Pulmonary artery endothelial cell (primary cell): ENCODE measurements at regions not wholly inside any gene's neighbourhood (a gene's known extent, or its start where the extent isn't known, plus 50 kb on each side); places are given as distances from the start of the nearest gene placed in this dataset.

Source experiments
- DNase-seq: peaks from one replicate; pipeline ENCODE4 v3.0.0-alpha.2; 2011; ENCODE audit warnings: low read depth, low spot score

- no peak for DNase-seq
Observed at GRCh38 chr5:125169396-125169795, 423.0 kb upstream of the ZNF608 start.

- DNase-seq, result no peak
Observed at GRCh38 chr5:125171641-125172040, 425.2 kb upstream of the ZNF608 start.

GRCh38 chr5:125175348-125176004, 429.0 kb upstream of the ZNF608 start:
- peak; percentile 15 for DNase-seq

GRCh38 chr5:125176005-125176390, 429.6 kb upstream of the ZNF608 start:
- no peak for DNase-seq

- no peak for DNase-seq
Observed at GRCh38 chr5:125177340-125177739, 430.9 kb upstream of the ZNF608 start.

- no peak for DNase-seq
Observed at GRCh38 chr5:125179612-125180011, 433.2 kb upstream of the ZNF608 start.

- DNase-seq, result no peak
Observed at GRCh38 chr5:125180231-125180829, 433.9 kb upstream of the ZNF608 start.

- no peak for DNase-seq
Observed at GRCh38 chr5:125181159-125181558, 434.7 kb upstream of the ZNF608 start.

GRCh38 chr5:125181955-125182354, 435.5 kb upstream of the ZNF608 start:
- DNase-seq, result no peak

GRCh38 chr5:125185740-125186139, 439.3 kb upstream of the ZNF608 start:
- DNase-seq, result no peak

- no peak for DNase-seq
Observed at GRCh38 chr5:125186911-125187375, 440.5 kb upstream of the ZNF608 start.

GRCh38 chr5:125189531-125189941, 443.1 kb upstream of the ZNF608 start:
- DNase-seq, result no peak

- no peak for DNase-seq
Observed at GRCh38 chr5:125190232-125191087, 444.0 kb upstream of the ZNF608 start.

- no peak for DNase-seq
Observed at GRCh38 chr5:125194883-125195282, 448.4 kb upstream of the ZNF608 start.

- DNase-seq, result no peak
Observed at GRCh38 chr5:125196481-125197111, 450.2 kb upstream of the ZNF608 start.

GRCh38 chr5:125197321-125197720, 450.9 kb upstream of the ZNF608 start:
- no peak for DNase-seq

- peak; percentile 26 for DNase-seq
Observed at GRCh38 chr5:125198270-125198974, 452.0 kb upstream of the ZNF608 start.

- no peak for DNase-seq
Observed at GRCh38 chr5:125199373-125199772, 452.9 kb upstream of the ZNF608 start.

- no peak for DNase-seq
Observed at GRCh38 chr5:125199968-125200865, 453.8 kb upstream of the ZNF608 start.

- DNase-seq, result no peak
Observed at GRCh38 chr5:125200866-125201373, 454.5 kb upstream of the ZNF608 start.
